ENCODE measurements at regions not wholly inside any gene's neighbourhood (a gene's known extent, or its start where the extent isn't known, plus 50 kb on each side); places are given as distances from the start of the nearest gene placed in this dataset.
"Not testable (repeated sequence)": the region's sequence is repeated elsewhere in the genome, so short reads cannot be mapped to it uniquely, and the experiment has no call there.

- no peak for TF ChIP-seq CTCF (IDR thresholded peaks at IDR 0.05)
- no peak for DNase-seq (ENCODE audit: low spot score)
- Mint-ChIP-seq H3K27ac (ENCODE audit: unreplicated experiment) (no peak overlapping the region), H3K36me3 (ENCODE audit: low read depth) (no peaks in the 10 kb centered on the region), H3K4me1 (ENCODE audit: low read depth) (no peaks in the 10 kb centered on the region), H3K27me3 (ENCODE audit: low read depth) (no peaks in the 10 kb centered on the region), H3K4me3 (ENCODE audit: unreplicated experiment) (no peak overlapping the region), H3K9me3 (ENCODE audit: low read depth) (no peaks in the 10 kb centered on the region)
Measured at GRCh38 chr6:78365473-78365872, 501.9 kb upstream of the IRAK1BP1 start.

DNA sequence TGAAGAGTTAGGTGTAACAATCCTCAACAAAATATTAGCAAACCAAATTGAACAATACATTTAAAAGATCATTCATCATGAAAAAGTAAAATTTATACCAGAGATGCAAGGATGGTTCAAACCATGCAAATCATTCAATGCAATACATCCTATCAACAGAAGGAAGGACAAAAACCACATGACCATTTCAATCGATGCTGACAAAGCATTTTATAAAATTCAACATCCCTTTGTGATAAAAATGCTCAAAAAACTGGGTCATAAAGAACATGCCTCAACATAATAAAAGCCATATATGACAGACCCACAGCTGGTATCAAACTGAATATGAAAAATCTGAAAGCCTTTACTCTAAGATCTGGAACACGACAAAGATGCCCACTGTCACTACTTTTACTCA is 490.3 kb upstream of the IRAK1BP1 start:
- peaks cover 47% of the 10 kb centered on the region for H3K9me3 Mint-ChIP-seq (ENCODE audit: low read depth)
- H3K4me3 Mint-ChIP-seq (ENCODE audit: unreplicated experiment): no peak overlapping the region
- DNase-seq (ENCODE audit: low spot score): no peak
- H3K36me3 Mint-ChIP-seq (ENCODE audit: low read depth): peaks cover 4% of the 10 kb centered on the region
- H3K4me1 Mint-ChIP-seq (ENCODE audit: low read depth): no peaks in the 10 kb centered on the region
- no peaks in the 10 kb centered on the region for H3K27me3 Mint-ChIP-seq (ENCODE audit: low read depth)
- TF ChIP-seq CTCF (IDR thresholded peaks at IDR 0.05): no peak
- no peak overlapping the region for H3K27ac Mint-ChIP-seq (ENCODE audit: unreplicated experiment)

GRCh38 chr6:78379982-78380381 is 487.4 kb upstream of the IRAK1BP1 start:
- no peak for DNase-seq (ENCODE audit: low spot score)
- Mint-ChIP-seq H3K36me3 (ENCODE audit: low read depth) (peaks cover 4% of the 10 kb centered on the region), H3K27ac (ENCODE audit: unreplicated experiment) (no peak overlapping the region), H3K4me3 (ENCODE audit: unreplicated experiment) (no peak overlapping the region), H3K4me1 (ENCODE audit: low read depth) (no peaks in the 10 kb centered on the region), H3K27me3 (ENCODE audit: low read depth) (no peaks in the 10 kb centered on the region), H3K9me3 (ENCODE audit: low read depth) (peaks cover 34% of the 10 kb centered on the region)
- no peak for TF ChIP-seq CTCF (IDR thresholded peaks at IDR 0.05)

GRCh38 chr6:78380541-78380940 is 486.8 kb upstream of the IRAK1BP1 start:
- Mint-ChIP-seq H3K27me3 (ENCODE audit: low read depth) (no peaks in the 10 kb centered on the region), H3K27ac (ENCODE audit: unreplicated experiment) (no peak overlapping the region), H3K9me3 (ENCODE audit: low read depth) (peaks cover 30% of the 10 kb centered on the region)

GRCh38 chr6:78383968-78384367 is 483.4 kb upstream of the IRAK1BP1 start:
- Mint-ChIP-seq H3K27me3 (ENCODE audit: low read depth) (no peaks in the 10 kb centered on the region), H3K4me1 (ENCODE audit: low read depth) (no peaks in the 10 kb centered on the region), H3K27ac (ENCODE audit: unreplicated experiment) (no peak overlapping the region), H3K36me3 (ENCODE audit: low read depth) (no peaks in the 10 kb centered on the region), H3K4me3 (ENCODE audit: unreplicated experiment) (no peak overlapping the region), H3K9me3 (ENCODE audit: low read depth) (peaks cover 25% of the 10 kb centered on the region)
- DNase-seq (ENCODE audit: low spot score): no peak
- TF ChIP-seq CTCF (IDR thresholded peaks at IDR 0.05): no peak

More at GRCh38 chr6:78380541-78380940, 486.8 kb upstream of the IRAK1BP1 start:
- Mint-ChIP-seq H3K4me1 (ENCODE audit: low read depth) (no peaks in the 10 kb centered on the region), H3K4me3 (ENCODE audit: unreplicated experiment) (no peak overlapping the region), H3K36me3 (ENCODE audit: low read depth) (peaks cover 2% of the 10 kb centered on the region)
- DNase-seq (ENCODE audit: low spot score): no peak
- no peak for TF ChIP-seq CTCF (IDR thresholded peaks at IDR 0.05)

DNA sequence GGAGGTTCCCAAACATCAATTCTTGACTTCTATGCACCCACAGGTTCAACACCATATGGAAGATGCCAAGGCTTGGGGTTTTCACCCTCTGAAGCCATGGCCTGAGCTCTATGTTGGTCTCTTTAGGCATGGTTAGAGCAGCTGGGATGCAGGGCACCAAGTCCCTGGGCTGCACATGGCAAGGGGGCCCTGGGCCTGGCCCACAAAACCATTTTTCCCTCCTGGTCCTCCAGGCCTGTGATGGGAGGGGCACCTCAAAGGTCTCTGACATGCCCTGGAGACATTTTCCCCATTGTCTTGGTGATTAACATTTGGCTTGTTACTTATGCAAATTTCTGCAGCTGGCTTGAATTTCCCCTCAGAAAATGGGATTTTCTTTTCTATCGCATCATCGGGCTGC is 480.5 kb upstream of the IRAK1BP1 start:
- H3K27me3 Mint-ChIP-seq (ENCODE audit: low read depth); H3K4me1 Mint-ChIP-seq (ENCODE audit: low read depth); H3K4me3 Mint-ChIP-seq (ENCODE audit: unreplicated experiment); DNase-seq (ENCODE audit: low spot score); H3K27ac Mint-ChIP-seq (ENCODE audit: unreplicated experiment); H3K36me3 Mint-ChIP-seq (ENCODE audit: low read depth): not testable (repeated sequence)
- H3K9me3 Mint-ChIP-seq (ENCODE audit: low read depth): peaks cover 21% of the 10 kb centered on the region

Measured in chondrocyte (in vitro differentiated cells).